ENCODE measurements at regions not wholly inside any gene's neighbourhood (a gene's known extent, or its start where the extent isn't known, plus 50 kb on each side); places are given as distances from the start of the nearest gene placed in this dataset.

GRCh38 chr10:36500266-36500665, 625.1 kb upstream of the ANKRD30A start:
- no peaks in the 10 kb centered on the region for H3K36me3 ChIP-seq (ENCODE audit: control insufficient read depth, insufficient read depth, low read length)
- H3K9me3 ChIP-seq (ENCODE audit: control insufficient read depth, low read length) = no peaks in the 10 kb centered on the region
- DNase-seq = no peak
- H3K4me3 ChIP-seq (ENCODE audit: insufficient read depth, low read depth, low read length, poor library complexity, severe bottlenecking) = no peak overlapping the region
- no peak overlapping the region for H3K27ac ChIP-seq (ENCODE audit: insufficient read depth, low read length, poor library complexity, severe bottlenecking)
- H3K4me1 ChIP-seq (ENCODE audit: control insufficient read depth, insufficient read depth, low read length, poor library complexity, severe bottlenecking) = no peaks in the 10 kb centered on the region
- H3K27me3 ChIP-seq (replicated peaks; ENCODE audit: control insufficient read depth, insufficient read depth, low read length, poor library complexity, severe bottlenecking) = no peaks in the 10 kb centered on the region

DNA sequence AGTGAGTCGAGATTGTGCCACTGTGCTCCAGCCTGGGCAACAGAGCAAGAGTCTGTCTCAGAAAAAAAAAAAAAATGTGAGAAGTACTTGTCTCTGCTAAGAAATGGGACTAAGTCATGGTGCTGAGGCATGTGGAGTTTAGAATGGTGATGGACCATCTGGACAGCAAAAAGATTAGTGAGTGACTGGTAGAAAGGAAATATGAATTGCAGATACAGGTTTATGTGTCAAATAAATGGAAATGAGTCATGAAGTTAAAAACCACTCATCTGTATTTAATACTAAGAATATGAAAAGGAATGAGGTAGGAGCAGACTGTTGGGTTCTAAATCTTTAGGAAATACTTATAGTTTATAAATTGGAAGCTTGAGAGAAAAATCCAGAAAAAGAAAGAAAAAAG, 625.7 kb upstream of the ANKRD30A start:
- DNase-seq = no peak
- Histone ChIP-seq H3K9me3 (ENCODE audit: control insufficient read depth, low read length) (no peaks in the 10 kb centered on the region), H3K4me1 (ENCODE audit: control insufficient read depth, insufficient read depth, low read length, poor library complexity, severe bottlenecking) (no peaks in the 10 kb centered on the region), H3K36me3 (ENCODE audit: control insufficient read depth, insufficient read depth, low read length) (no peaks in the 10 kb centered on the region), H3K4me3 (ENCODE audit: insufficient read depth, low read depth, low read length, poor library complexity, severe bottlenecking) (no peak overlapping the region), H3K27me3 (replicated peaks; ENCODE audit: control insufficient read depth, insufficient read depth, low read length, poor library complexity, severe bottlenecking) (no peaks in the 10 kb centered on the region), H3K27ac (ENCODE audit: insufficient read depth, low read length, poor library complexity, severe bottlenecking) (no peak overlapping the region)

GRCh38 chr10:36496758-36497157, 628.6 kb upstream of the ANKRD30A start:
- H3K4me3 ChIP-seq (ENCODE audit: insufficient read depth, low read depth, low read length, poor library complexity, severe bottlenecking) = no peak overlapping the region
- no peak for DNase-seq
- H3K9me3 ChIP-seq (ENCODE audit: control insufficient read depth, low read length) = no peaks in the 10 kb centered on the region
- no peaks in the 10 kb centered on the region for H3K27me3 ChIP-seq (replicated peaks; ENCODE audit: control insufficient read depth, insufficient read depth, low read length, poor library complexity, severe bottlenecking)
- no peaks in the 10 kb centered on the region for H3K36me3 ChIP-seq (ENCODE audit: control insufficient read depth, insufficient read depth, low read length)
- no peaks in the 10 kb centered on the region for H3K4me1 ChIP-seq (ENCODE audit: control insufficient read depth, insufficient read depth, low read length, poor library complexity, severe bottlenecking)
- no peak overlapping the region for H3K27ac ChIP-seq (ENCODE audit: insufficient read depth, low read length, poor library complexity, severe bottlenecking)

DNA sequence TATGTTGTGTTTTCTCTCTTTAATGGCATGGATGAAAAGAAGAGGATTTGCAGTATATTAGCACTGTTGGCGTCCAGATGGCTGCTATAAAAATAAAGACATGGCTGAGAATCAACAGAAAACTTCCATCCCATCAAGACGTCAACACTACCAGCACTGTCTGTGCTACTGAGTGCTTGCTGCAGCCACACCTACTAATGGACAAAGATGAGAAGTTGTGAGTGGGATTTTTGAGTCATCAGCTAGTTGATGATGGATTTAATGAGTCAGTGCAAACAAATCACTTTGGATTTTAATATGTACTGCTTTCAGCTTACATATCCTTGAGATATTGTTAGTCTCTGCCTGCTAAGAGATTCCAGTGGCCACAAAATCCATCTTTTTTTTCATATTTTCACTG, 631.0 kb upstream of the ANKRD30A start:
- H3K36me3 ChIP-seq (ENCODE audit: control insufficient read depth, insufficient read depth, low read length) = no peaks in the 10 kb centered on the region
- H3K27ac ChIP-seq (ENCODE audit: insufficient read depth, low read length, poor library complexity, severe bottlenecking) = no peak overlapping the region
- H3K9me3 ChIP-seq (ENCODE audit: control insufficient read depth, low read length) = no peaks in the 10 kb centered on the region
- DNase-seq = no peak
- no peaks in the 10 kb centered on the region for H3K4me1 ChIP-seq (ENCODE audit: control insufficient read depth, insufficient read depth, low read length, poor library complexity, severe bottlenecking)
- no peaks in the 10 kb centered on the region for H3K27me3 ChIP-seq (replicated peaks; ENCODE audit: control insufficient read depth, insufficient read depth, low read length, poor library complexity, severe bottlenecking)
- no peak overlapping the region for H3K4me3 ChIP-seq (ENCODE audit: insufficient read depth, low read depth, low read length, poor library complexity, severe bottlenecking)

- Histone ChIP-seq H3K36me3 (ENCODE audit: control insufficient read depth, insufficient read depth, low read length) (no peaks in the 10 kb centered on the region), H3K9me3 (ENCODE audit: control insufficient read depth, low read length) (no peaks in the 10 kb centered on the region), H3K27me3 (replicated peaks; ENCODE audit: control insufficient read depth, insufficient read depth, low read length, poor library complexity, severe bottlenecking) (no peaks in the 10 kb centered on the region), H3K27ac (ENCODE audit: insufficient read depth, low read length, poor library complexity, severe bottlenecking) (no peak overlapping the region), H3K4me3 (ENCODE audit: insufficient read depth, low read depth, low read length, poor library complexity, severe bottlenecking) (no peak overlapping the region), H3K4me1 (ENCODE audit: control insufficient read depth, insufficient read depth, low read length, poor library complexity, severe bottlenecking) (no peaks in the 10 kb centered on the region)
- no peak for DNase-seq
Observed at GRCh38 chr10:36493516-36493880, 631.9 kb upstream of the ANKRD30A start.

DNA sequence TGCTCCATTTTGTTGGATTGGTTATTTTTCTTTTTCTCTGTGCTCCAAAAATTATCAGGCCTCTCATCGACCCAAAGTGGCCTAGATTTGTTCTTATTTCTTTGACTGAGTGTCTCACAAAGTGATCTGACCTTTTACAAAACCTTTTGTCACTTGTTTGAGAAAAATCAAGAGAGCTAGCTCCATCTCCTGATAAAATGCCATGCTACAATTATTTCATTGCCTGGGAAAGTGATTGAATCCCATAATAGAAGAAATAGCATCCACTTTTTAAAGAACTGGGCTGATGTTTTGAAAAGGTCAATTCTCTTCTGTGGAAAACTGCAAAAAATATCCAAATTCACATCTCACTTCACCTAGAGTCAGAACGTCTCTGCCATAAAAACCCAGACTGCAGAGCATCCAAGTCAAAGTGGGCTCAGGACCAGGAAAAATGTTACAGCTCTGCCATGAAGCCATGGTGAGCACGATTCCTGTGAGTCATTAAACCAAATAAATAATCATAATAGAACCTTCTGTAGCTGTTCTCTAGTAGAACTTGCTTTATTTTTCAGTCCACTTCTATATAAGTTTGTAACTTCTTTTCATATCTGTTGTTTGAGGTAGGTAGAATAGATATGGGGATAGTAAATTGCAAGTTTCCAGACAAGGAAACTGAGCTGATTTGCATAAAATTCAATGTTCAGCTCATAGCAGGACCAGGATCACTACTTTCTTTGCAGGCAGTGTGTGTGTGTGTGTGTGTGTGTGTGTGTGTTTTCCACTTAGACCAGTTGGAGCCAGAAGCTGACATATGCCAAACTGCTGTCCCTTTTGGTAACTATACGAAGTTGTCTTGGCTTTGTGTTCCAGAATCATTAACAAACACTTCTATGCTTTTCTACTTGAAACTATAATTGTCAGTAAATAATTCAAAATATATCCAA, 632.5 kb upstream of the ANKRD30A start:
- no peak for DNase-seq
- Histone ChIP-seq H3K27ac (ENCODE audit: insufficient read depth, low read length, poor library complexity, severe bottlenecking) (no peak overlapping the region), H3K9me3 (ENCODE audit: control insufficient read depth, low read length) (no peaks in the 10 kb centered on the region), H3K36me3 (ENCODE audit: control insufficient read depth, insufficient read depth, low read length) (no peaks in the 10 kb centered on the region), H3K27me3 (replicated peaks; ENCODE audit: control insufficient read depth, insufficient read depth, low read length, poor library complexity, severe bottlenecking) (no peaks in the 10 kb centered on the region), H3K4me1 (ENCODE audit: control insufficient read depth, insufficient read depth, low read length, poor library complexity, severe bottlenecking) (no peaks in the 10 kb centered on the region), H3K4me3 (ENCODE audit: insufficient read depth, low read depth, low read length, poor library complexity, severe bottlenecking) (no peak overlapping the region)

GRCh38 chr10:36491926-36492325, 633.5 kb upstream of the ANKRD30A start:
- Histone ChIP-seq H3K36me3 (ENCODE audit: control insufficient read depth, insufficient read depth, low read length) (no peaks in the 10 kb centered on the region), H3K4me1 (ENCODE audit: control insufficient read depth, insufficient read depth, low read length, poor library complexity, severe bottlenecking) (no peaks in the 10 kb centered on the region), H3K27ac (ENCODE audit: insufficient read depth, low read length, poor library complexity, severe bottlenecking) (no peak overlapping the region), H3K9me3 (ENCODE audit: control insufficient read depth, low read length) (no peaks in the 10 kb centered on the region), H3K4me3 (ENCODE audit: insufficient read depth, low read depth, low read length, poor library complexity, severe bottlenecking) (no peak overlapping the region), H3K27me3 (replicated peaks; ENCODE audit: control insufficient read depth, insufficient read depth, low read length, poor library complexity, severe bottlenecking) (no peaks in the 10 kb centered on the region)
- no peak for DNase-seq

DNA sequence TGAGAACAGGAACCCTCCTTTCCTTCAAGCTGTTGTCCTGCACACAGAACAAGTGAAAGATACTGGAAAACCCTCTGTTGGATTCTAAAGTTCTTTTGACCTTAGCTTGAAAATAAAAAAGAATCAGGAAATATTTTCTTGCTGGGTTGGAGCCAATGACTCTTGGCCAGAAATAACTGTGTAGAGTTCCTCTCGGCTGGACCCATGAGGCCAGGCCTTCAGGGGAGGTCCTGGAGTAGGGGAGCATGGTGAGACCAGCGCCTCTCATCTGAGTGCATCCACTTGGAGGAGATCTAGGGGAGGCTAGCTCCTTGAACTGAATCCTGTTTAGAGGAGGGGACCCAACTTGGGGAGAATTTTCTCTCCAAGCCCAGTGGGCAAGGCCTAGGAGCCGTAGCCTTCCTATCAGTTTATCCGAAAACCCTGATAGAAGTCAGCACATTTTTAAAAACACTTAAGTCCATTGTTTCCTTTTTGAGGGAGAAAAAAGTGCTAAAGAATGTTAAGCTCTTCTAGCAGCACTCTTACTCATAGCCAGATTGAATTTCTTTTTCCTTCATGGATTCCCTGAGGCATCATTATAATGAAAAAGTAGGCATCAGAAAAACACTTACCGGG, 635.7 kb upstream of the ANKRD30A start:
- Histone ChIP-seq H3K36me3 (ENCODE audit: control insufficient read depth, insufficient read depth, low read length) (no peaks in the 10 kb centered on the region), H3K9me3 (ENCODE audit: control insufficient read depth, low read length) (no peaks in the 10 kb centered on the region), H3K27ac (ENCODE audit: insufficient read depth, low read length, poor library complexity, severe bottlenecking) (no peak overlapping the region), H3K4me1 (ENCODE audit: control insufficient read depth, insufficient read depth, low read length, poor library complexity, severe bottlenecking) (no peaks in the 10 kb centered on the region), H3K27me3 (replicated peaks; ENCODE audit: control insufficient read depth, insufficient read depth, low read length, poor library complexity, severe bottlenecking) (no peaks in the 10 kb centered on the region), H3K4me3 (ENCODE audit: insufficient read depth, low read depth, low read length, poor library complexity, severe bottlenecking) (no peak overlapping the region)
- no peak for DNase-seq

GRCh38 chr10:36489181-36489580, 636.2 kb upstream of the ANKRD30A start:
- Histone ChIP-seq H3K27ac (ENCODE audit: insufficient read depth, low read length, poor library complexity, severe bottlenecking) (no peak overlapping the region), H3K9me3 (ENCODE audit: control insufficient read depth, low read length) (no peaks in the 10 kb centered on the region), H3K4me3 (ENCODE audit: insufficient read depth, low read depth, low read length, poor library complexity, severe bottlenecking) (no peak overlapping the region), H3K36me3 (ENCODE audit: control insufficient read depth, insufficient read depth, low read length) (no peaks in the 10 kb centered on the region), H3K27me3 (replicated peaks; ENCODE audit: control insufficient read depth, insufficient read depth, low read length, poor library complexity, severe bottlenecking) (no peaks in the 10 kb centered on the region), H3K4me1 (ENCODE audit: control insufficient read depth, insufficient read depth, low read length, poor library complexity, severe bottlenecking) (no peaks in the 10 kb centered on the region)
- no peak for DNase-seq

- no peaks in the 10 kb centered on the region for H3K27me3 ChIP-seq (replicated peaks; ENCODE audit: control insufficient read depth, insufficient read depth, low read length, poor library complexity, severe bottlenecking)
- H3K27ac ChIP-seq (ENCODE audit: insufficient read depth, low read length, poor library complexity, severe bottlenecking) = no peak overlapping the region
- H3K4me3 ChIP-seq (ENCODE audit: insufficient read depth, low read depth, low read length, poor library complexity, severe bottlenecking) = no peak overlapping the region
- no peaks in the 10 kb centered on the region for H3K36me3 ChIP-seq (ENCODE audit: control insufficient read depth, insufficient read depth, low read length)
- H3K9me3 ChIP-seq (ENCODE audit: control insufficient read depth, low read length) = no peaks in the 10 kb centered on the region
- no peaks in the 10 kb centered on the region for H3K4me1 ChIP-seq (ENCODE audit: control insufficient read depth, insufficient read depth, low read length, poor library complexity, severe bottlenecking)
- DNase-seq = no peak
Observed at GRCh38 chr10:36488579-36488978, 636.8 kb upstream of the ANKRD30A start.

Data from effector memory CD4-positive, alpha-beta T cell (primary cell).